ENCODE measurements at regions not wholly inside any gene's neighbourhood (a gene's known extent, or its start where the extent isn't known, plus 50 kb on each side); places are given as distances from the start of the nearest gene placed in this dataset.

- no peak for TF ChIP-seq POLR2AphosphoS5 (IDR thresholded peaks at IDR 0.05; ENCODE audit: low read depth, low read length)
- TF ChIP-seq POLR2A (IDR thresholded peaks at IDR 0.05; ENCODE audit: low read depth, low read length), result no peak
Measured at GRCh38 chr5:90153031-90153430, 256.5 kb downstream of the CETN3 start.

All from GM12892 (cell line).